Tibial nerve (tissue), 4 donors: ENCODE measurements at regions not wholly inside any gene's neighbourhood (a gene's known extent, or its start where the extent isn't known, plus 50 kb on each side); places are given as distances from the start of the nearest gene placed in this dataset.

ENCODE experiments used
- CTCF ChIP-seq, 5 experiments: fragments of 200-600 bp in 3 of 5; fragments of 450-650 bp in 2 of 5; sonication (generic) in 3 of 5; IDR thresholded peaks; one replicate each; pipeline ENCODE4 v1.5.1; 2016 to 2019; ENCODE audit warnings: antibody characterized with exemption in 5 of 5, mild to moderate bottlenecking in 3 of 5, moderate library complexity in 2 of 5
- EP300 ChIP-seq, 2 donors: sonication (generic); formaldehyde crosslinking; IDR thresholded peaks; one replicate each; pipeline ENCODE4 v1.6.1; 2017; ENCODE audit warnings: antibody characterized with exemption in 2 of 2, mild to moderate bottlenecking in 1 of 2

GRCh38 chr12:59076622-59077021 is 156.3 kb upstream of the LRIG3 start:
- TF ChIP-seq CTCF (IDR thresholded peaks at IDR 0.05) (no peak), EP300 (IDR thresholded peaks at IDR 0.05) (no peak)
